ENCODE measurements at regions not wholly inside any gene's neighbourhood (a gene's known extent, or its start where the extent isn't known, plus 50 kb on each side); places are given as distances from the start of the nearest gene placed in this dataset.

GRCh38 chrX:39689376-39690104 is 408.2 kb downstream of the BCOR start:
- 22% methylated on average over 22 of the region's 33 CpGs for WGBS (ENCODE audit: insufficient coverage)
- Histone ChIP-seq H3K27ac (ENCODE audit: low read length) (no peak overlapping the region), H3K36me3 (ENCODE audit: control insufficient read depth, insufficient read depth, low read length) (no peaks in the 10 kb centered on the region), H3K4me3 (ENCODE audit: low read length) (no peak overlapping the region), H3K4me1 (ENCODE audit: control insufficient read depth, insufficient read depth, low read length) (peaks cover 3% of the 10 kb centered on the region), H3K27me3 (ENCODE audit: control insufficient read depth, insufficient read depth, low read length) (peaks cover 3% of the 10 kb centered on the region), H3K9me3 (ENCODE audit: control insufficient read depth, insufficient read depth, low read length) (no peaks in the 10 kb centered on the region)
- H3K9me3 Mint-ChIP-seq = no peaks in the 10 kb centered on the region
- no peak overlapping the region for H3K27ac Mint-ChIP-seq
- H3K4me3 Mint-ChIP-seq = no peak overlapping the region
- TF ChIP-seq CTCF (IDR thresholded peaks at IDR 0.05) = no peak
- peaks cover 24 to 48% of the 10 kb centered on the region in 2 donors for H3K27me3 Mint-ChIP-seq (ENCODE audit: low read depth in 2 of 2)
- DNase-seq (no peak), ATAC-seq (no peak)
- H3K36me3 Mint-ChIP-seq = no peaks in the 10 kb centered on the region
- intact Hi-C loops (cut with micrococcal nuclease) = no loop called here
- H3K4me1 Mint-ChIP-seq = no peaks in the 10 kb centered on the region

- no peaks in the 10 kb centered on the region for H3K9me3 Mint-ChIP-seq
- TF ChIP-seq CTCF (IDR thresholded peaks at IDR 0.05) = no peak
- H3K27ac Mint-ChIP-seq = no peak overlapping the region
- no peaks in the 10 kb centered on the region for H3K36me3 Mint-ChIP-seq
- DNase-seq (no peak), ATAC-seq (no peak)
- Histone ChIP-seq H3K36me3 (ENCODE audit: control insufficient read depth, insufficient read depth, low read length) (no peaks in the 10 kb centered on the region), H3K4me3 (ENCODE audit: low read length) (no peak overlapping the region), H3K4me1 (ENCODE audit: control insufficient read depth, insufficient read depth, low read length) (peaks cover 3% of the 10 kb centered on the region), H3K27me3 (ENCODE audit: control insufficient read depth, insufficient read depth, low read length) (peaks cover 3% of the 10 kb centered on the region), H3K27ac (ENCODE audit: low read length) (no peak overlapping the region), H3K9me3 (ENCODE audit: control insufficient read depth, insufficient read depth, low read length) (no peaks in the 10 kb centered on the region)
- H3K4me1 Mint-ChIP-seq = no peaks in the 10 kb centered on the region
- 95% methylated on average over 12 of the region's 13 CpGs for WGBS (ENCODE audit: insufficient coverage)
- intact Hi-C loops (cut with micrococcal nuclease) = no loop called here
- H3K27me3 Mint-ChIP-seq (ENCODE audit: low read depth in 2 of 2) = peaks cover 24 to 57% of the 10 kb centered on the region in 2 donors
- H3K4me3 Mint-ChIP-seq = no peak overlapping the region
Measured at GRCh38 chrX:39690541-39691415, 407.0 kb downstream of the BCOR start.

GRCh38 chrX:39691724-39692123 is 406.0 kb downstream of the BCOR start:
- no peaks in the 10 kb centered on the region for H3K9me3 Mint-ChIP-seq
- DNase-seq = no peak
- H3K27me3 Mint-ChIP-seq (ENCODE audit: low read depth in 2 of 2) = peaks cover 22 to 59% of the 10 kb centered on the region in 2 donors
- H3K27me3 ChIP-seq (ENCODE audit: control insufficient read depth, insufficient read depth, low read length) = peaks cover 3% of the 10 kb centered on the region
- TF ChIP-seq CTCF (IDR thresholded peaks at IDR 0.05) = no peak
- H3K9me3 ChIP-seq (ENCODE audit: control insufficient read depth, insufficient read depth, low read length) = no peaks in the 10 kb centered on the region
- H3K27ac Mint-ChIP-seq = no peak overlapping the region
- WGBS (ENCODE audit: insufficient coverage) = 85% methylated on average over 3 of the region's 3 CpGs
- H3K36me3 ChIP-seq (ENCODE audit: control insufficient read depth, insufficient read depth, low read length) = no peaks in the 10 kb centered on the region
- H3K27ac ChIP-seq (ENCODE audit: low read length) = no peak overlapping the region
- H3K4me1 ChIP-seq (ENCODE audit: control insufficient read depth, insufficient read depth, low read length) = peaks cover 3% of the 10 kb centered on the region
- H3K4me3 ChIP-seq (ENCODE audit: low read length) = no peak overlapping the region
- intact Hi-C loops (cut with micrococcal nuclease) = no loop called here
- ATAC-seq = no peak
- no peak overlapping the region for H3K4me3 Mint-ChIP-seq
- no peaks in the 10 kb centered on the region for H3K36me3 Mint-ChIP-seq
- no peaks in the 10 kb centered on the region for H3K4me1 Mint-ChIP-seq

All from natural killer cell (primary cell).